ENCODE measurements at regions not wholly inside any gene's neighbourhood (a gene's known extent, or its start where the extent isn't known, plus 50 kb on each side); places are given as distances from the start of the nearest gene placed in this dataset.
"Not testable (repeated sequence)": the region's sequence is repeated elsewhere in the genome, so short reads cannot be mapped to it uniquely, and the experiment has no call there.

DNA sequence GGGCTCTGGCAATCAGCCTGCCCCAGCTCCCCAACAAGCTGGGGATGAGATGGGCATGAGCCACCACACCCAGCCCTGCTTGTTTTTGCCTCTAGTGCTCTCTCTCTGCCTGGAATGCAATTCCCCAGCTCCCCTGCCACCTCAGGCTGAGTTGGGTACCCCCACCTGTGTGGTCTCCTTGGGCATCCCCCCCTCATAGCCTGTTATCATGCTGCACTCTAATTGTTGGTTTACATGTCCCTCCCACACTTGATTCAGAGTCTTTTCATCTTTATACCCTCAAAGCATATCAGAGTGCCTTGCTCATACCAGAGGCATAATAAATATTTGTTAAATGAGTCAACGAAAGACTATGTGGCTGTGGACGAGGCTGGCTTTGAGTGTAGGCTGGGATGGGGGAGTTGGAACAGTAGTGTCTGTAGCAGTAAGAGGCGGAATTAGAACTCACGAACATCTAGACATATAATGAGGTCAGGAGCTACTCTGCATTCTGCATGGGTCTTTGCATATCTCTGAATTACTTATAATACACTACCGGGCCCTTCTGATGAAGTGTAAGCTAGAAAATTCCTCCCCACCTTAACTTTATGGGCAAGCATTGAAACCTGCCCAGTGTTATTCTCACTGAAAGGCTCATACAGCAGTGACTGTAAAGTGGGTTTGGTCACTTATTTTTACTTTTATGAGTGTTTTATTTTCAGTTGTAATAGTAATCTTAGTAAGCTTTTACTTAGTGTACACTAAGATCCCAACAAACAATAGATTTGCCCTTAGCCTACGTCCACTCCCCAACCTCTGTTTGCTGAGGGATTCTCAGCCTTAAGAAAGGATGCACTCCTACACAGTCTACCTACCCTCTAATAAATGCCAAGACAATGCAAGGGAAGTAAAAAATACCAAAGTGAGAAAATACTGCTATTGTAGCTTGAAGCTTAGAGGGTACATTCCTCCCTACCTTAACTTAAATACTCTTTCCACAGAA is 58.7 kb downstream of the EDN1 start:
- DNase-seq (ENCODE audit: low spot score): no peak

DNA sequence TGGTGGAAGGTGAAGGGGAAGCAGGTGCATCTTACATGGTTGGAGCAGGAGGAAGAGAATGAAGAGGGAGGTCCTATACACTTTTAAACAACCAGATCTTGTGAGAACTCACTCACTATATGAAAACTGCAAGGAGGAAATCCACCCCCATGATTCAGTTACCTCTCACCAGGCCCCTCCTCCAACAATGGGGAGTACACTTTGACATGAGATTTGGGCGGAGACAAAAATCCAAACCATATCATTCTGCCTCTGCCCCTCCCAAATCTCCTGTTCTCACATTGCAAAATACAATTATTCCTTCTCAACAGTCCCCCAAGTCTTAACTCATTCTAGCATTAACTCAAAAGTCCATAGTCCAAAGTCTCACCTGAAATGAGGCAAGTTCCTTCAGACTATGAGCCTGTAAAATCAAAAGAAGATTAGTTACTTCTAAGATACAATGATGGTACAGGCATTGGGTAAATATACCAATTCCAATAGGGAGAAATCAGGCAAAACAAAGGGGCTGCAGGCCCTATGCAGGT is 60.5 kb downstream of the EDN1 start:
- no peak for DNase-seq (ENCODE audit: low spot score)

DNA sequence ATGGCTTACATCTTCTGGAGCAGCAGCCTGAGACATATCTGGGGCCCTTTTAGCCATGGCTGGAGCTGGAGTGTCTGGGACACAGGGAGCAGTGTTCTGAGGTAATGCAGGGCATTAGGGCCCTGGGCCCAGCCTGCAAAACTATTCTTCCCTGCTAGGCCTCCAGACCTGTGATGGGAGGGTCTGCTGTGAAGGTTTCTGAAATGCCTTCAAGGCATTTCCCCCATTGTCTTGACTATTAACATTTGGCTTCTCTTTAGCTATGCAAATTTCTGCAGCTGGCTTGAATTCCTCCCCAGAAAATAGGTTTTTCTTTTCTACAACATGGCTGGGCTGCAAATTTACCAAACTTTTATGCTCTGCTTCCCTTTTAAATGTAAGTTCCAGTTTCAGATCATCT is 61.5 kb downstream of the EDN1 start:
- DNase-seq (ENCODE audit: low spot score): no peak

DNA sequence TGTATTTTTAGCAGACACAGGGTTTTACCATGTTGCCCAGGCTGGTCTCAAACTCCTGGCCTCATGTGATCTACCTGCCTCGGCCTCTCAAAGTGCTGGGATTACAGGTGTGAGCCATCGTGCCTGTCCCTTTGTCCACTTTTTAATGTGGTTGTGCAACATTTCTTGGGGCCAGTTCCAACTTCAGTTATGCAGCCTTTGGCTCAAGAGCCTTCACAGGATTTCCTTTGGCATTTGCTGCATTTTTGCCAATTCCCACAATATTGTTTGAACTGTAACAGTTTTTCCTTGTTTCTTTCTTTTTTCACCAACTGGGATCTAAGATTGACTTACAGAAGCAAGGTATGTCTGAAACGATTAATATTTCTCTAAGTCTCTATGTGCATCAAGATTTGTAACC is 63.6 kb downstream of the EDN1 start:
- DNase-seq (ENCODE audit: low spot score): no peak

DNA sequence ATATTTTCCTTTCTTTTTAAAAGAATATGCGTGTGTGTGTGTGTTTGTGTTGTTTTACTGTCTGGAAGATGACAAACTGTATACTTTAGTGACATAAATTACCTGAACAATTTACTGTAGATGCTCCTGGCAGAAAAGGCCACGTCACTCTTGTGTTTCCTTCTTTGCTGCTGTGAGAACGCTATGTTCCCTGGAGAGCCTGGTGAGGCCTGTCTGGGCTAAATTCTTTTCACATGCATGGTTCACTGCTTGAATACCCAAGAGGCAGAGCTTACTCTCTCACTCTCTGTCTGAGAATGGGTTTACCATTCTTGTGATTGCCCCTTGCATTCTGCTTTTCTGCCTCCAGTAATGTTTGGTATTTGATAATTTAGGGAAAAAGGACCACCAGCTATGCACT is 64.3 kb downstream of the EDN1 start:
- no peak for DNase-seq (ENCODE audit: low spot score)

DNA sequence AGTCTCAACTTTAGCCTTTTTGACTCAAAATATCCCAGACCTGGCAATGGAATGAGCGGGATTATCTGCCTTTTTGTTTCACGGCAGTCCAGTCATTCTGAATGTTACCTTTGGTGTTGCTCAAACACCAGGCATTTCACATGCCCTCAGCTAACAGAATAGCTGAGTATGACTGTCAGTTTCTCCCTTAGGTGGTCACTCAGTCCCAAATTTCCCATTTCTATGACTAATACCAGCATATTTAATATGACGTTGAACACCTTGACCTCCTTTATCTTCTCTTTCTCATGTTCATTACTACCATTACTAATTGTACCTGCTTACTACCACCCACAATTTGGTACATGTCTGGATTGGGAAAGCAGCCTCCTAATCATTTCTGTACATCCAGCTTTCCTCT is 65.2 kb downstream of the EDN1 start:
- DNase-seq (ENCODE audit: low spot score): no peak

DNA sequence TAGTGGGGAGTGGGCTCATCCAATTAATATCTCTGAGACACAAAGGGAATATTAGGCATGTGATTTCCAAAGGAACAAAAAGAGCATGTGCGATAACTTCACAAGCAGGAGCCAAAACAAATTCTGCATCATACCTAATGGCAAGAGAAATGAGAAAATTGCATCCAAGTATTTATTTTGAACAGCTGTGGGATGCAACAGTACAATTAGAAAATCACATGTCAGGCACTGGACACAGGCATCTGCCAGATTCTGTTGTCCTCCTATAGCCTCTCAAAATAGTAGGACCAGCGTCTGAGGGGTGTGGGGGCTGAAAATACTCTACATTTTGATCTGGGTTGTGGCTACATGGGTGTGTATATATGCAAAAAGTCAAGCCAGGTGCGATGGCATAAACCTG is 66.3 kb downstream of the EDN1 start:
- no peak for DNase-seq (ENCODE audit: low spot score)

DNA sequence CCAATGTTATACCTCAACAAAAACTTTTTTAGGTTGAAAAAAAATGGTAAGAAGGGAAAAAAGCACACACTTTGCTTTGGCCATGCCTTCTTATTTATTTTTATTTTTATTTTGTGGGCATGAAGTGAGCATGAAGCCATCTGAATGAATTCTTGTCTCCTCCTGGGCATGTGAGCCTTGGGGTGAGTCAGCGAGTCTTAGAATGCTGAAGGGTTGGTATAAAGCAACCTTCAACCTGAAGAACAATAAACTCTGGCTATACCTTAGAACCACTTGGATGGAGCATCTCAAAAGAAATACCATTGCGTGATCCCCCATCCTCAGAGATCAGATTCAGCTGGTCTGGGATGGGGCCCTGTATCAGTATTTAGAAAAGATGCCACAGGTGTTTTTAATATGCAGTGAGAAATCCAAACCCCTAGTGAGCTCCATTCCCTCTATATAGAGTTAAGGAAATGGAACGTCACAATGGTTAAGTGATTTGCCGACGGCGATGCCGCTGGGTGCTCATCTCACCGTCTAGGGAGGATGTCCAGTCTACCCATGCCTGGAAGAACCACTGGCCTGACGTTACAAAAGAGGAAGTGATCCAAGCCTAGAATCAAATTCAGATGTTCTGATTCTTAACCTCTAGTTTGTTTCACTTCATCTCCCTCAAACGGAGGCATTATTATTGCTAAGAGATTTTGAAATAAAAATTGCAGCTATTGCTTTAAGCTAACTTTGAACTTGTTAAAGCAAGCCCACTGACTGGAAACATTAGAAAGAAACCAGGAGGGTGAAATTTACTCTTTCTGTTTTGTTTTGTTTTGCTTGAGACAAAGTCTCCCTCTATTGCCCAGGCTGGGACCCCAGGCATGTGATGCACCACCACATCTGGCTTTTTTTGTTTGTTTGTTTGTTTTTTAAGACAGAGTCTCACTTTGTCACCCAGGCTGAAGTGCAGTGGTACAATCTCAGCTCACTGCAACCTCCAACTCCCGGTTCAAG is 67.1 kb downstream of the EDN1 start:
- no peak for DNase-seq (ENCODE audit: low spot score)

DNA sequence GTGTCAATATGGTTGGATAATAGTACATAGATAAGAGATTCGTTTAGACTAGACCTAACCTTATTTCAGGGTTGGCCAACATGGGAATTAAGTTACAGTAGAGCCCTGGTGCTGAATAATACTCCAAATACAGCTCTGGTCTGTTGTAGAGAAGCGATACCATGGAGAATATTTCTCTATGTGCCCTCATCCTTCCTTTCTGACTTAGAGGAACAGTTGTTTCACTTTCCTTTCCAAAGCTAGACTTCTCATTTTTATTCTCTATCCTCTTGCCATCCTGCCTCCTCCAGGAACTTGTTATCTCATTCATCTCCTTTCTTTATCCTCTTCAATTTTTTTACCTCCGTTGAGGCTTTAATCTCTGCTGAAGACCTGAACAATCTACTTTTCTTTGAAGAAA is 68.9 kb downstream of the EDN1 start:
- no peak for DNase-seq (ENCODE audit: low spot score)

DNA sequence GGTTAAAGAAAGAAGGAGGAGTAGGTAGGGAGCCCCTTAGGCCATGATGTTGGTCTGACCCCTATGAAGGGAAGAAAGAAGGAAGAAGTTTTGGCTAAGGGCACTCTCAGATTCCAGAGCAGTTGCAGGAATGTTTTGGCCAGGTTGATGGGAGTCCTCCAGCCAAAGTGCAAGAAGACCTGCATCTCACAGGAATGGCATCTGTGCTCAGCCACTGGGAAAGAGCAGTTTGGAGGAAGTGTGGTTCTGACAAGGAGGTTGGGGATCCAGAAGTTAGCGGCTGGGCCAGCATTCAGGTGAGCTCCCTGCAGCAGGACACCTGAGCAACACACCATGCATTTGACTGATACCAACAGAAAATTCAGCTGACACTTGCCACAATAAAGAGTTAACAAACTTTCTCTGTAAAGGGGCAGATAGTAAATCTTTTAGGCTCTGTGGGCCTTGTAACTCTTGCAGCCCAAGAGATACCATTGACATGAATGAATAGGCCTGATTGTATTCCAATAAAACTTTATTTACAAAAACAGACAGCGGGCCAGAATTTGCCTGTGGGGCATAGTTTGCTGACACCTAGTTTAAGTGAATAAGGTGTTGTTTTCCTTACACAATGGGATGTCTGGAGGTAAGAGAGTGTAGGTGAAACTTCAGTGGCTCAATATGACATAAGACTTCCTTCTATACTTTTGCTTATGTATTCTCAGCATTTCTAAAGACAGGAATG is 71.0 kb downstream of the EDN1 start:
- DNase-seq (ENCODE audit: low spot score): no peak

DNA sequence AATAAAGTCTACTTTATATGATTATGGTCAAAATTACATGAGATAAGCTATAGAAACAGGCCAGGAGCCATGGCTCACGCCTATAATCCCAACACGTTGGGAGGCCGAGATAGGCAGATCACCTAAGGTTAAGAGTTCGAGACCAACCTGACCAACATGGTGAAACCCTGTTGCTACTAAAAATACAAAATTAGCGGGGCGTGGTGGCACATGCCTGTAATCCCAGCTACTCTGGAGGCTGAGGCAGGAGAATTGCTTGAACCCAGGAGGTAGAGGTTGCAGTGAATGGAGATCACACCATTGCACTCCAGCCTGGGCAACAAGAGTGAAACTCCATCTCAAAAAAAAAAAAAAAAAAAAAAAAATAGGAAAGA is 73.1 kb downstream of the EDN1 start:
- not testable (repeated sequence) for DNase-seq (ENCODE audit: low spot score)

DNA sequence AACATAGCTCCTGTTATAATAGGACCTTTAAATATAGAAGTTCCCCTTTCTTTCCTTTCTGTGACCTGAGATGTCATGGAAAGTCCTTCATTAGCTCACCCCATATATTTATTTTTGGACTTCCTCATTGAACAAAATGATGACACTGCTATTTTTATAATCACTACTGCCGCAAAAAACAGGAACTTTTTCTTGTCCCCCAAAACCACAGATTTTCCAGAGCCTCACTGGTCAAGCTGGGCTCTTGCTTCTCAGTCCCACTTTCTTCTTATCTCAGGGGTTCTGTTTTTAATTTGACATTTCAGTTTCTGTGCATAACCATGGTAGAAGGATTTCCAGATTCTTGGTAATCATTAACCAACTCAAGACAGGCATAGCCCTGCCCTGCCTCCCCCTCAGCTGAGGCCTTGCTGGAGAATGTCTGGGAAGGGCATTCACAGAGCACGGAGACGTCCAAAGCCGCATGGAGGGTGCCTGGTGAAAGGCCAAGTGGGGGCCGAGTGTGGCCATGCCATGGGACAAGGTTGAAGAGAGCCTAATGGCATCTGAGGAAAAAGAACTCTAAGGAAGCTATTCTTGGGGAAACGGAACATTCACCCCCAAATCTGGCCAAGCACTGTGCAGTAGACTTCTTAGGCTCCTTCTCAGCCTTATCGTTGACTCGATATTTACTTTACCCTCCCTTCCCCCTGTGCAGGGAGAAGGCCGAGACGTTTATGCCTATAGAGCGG is 73.7 kb downstream of the EDN1 start:
- DNase-seq (ENCODE audit: low spot score): no peak

DNA sequence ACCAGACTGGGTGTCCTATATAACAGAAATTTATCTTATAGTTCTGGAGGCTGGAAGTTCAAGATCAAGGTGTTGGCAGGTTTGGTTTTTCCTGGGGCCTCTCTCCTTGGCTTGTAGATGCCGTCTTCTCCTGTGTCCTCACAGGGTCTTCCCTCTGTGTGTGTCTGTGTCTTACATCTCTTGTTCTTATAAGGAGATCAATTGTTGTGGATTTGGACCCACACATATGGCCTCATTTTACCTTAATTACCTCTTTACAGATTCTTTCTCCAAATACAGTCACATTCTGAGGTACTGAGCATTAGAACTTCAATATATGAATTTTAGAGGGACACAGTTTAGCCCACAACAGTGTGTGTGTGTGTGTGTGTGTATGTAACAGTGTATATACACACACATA is 74.5 kb downstream of the EDN1 start:
- no peak for DNase-seq (ENCODE audit: low spot score)

DNA sequence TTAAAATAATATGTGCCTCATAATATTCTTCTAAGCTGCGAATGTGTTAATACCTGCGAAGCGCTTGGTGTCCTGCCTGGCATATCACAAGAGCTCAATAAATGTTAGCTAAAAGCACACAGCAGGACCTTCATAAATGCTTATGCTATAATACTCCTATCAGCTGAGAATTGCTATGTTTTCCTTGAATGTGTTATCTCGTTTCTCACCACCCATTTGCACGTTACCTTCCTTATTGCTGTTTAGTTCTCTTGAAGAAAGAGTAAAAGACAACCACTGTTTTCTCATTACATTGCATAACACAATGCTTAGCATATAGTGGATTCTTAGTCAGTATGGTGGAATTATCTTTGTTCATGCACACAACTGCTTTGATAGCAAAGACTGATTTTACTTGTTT is 76.6 kb downstream of the EDN1 start:
- no peak for DNase-seq (ENCODE audit: low spot score)

DNA sequence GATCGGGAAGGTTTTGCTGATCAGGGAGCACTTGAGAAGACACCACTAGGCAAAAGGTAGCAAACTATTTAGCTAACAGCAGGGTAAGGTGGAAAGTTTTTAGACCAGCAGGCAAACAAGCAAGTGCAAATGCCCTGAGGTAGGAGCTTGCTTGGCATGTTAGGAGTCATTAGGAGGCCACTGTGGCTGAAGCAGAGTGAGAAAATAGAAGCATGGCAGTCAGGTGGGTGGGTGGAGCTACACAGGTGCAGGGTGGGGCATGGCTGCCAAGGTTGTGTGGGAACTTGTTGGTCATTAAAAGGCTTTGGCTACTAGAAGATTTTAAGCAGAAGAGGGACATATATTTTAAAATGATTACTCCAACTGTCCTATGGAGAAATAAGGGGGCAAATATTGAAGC is 77.3 kb downstream of the EDN1 start:
- DNase-seq (ENCODE audit: low spot score): no peak

DNA sequence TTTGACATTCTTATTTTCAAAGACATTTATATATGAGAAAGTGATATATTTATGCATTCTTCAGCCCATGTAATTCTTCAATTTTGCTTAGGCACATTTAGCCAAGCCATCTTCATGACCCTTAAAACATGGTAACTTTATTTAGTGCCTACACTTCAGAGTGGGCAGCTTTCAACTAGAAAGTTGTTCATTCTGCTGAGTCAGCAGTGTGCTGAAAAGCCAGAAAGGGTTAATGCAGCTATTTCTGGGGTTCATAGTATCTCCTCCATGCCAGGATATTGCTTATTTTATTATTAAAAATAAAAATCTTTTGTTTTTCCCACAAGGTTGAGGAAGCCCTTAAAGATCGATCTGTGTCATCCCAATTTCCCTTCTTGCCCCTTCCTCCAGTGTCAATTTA is 79.2 kb downstream of the EDN1 start:
- no peak for DNase-seq (ENCODE audit: low spot score)

DNA sequence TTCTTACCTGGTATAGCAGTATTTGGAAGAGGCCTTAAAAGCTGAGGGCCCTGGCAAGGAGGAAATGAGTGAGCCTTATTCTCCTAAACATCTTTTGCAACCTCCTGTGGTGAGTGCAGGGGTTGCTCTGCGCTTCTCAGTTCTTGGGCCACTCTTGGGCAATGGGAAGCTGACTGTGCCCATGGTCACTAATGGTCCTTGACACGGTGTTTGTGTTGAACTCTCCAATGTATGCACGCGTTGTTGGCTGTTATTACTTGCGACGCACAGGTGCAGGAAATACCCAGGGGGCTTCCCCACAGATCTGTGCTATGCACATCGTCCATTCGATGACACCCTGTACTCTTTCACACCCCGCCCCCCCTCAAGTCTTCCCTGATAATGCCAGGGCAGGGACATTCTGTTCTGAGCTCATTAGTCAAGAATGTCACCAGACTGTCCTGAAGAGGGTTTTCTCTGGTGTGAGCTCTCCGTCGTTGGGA is 79.7 kb downstream of the EDN1 start:
- DNase-seq (ENCODE audit: low spot score): no peak

DNA sequence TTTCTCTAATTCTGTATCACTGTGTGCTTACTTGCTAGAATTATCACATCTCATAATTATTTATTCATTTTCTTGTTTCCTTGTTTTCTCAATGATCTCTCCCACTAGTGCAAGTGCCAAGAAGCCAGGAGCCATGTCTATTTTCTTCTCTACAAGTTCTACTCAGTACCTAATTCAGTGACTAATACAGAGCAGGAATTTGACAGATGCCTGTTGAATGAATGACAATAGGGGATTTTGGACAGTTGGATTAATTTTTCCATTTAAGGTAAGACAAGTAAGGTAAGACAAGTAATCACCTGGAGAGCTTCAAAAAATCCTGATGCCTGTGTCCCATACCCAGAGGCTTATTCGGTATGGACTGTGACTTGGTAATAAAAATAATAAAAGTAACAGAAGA is 81.0 kb downstream of the EDN1 start:
- no peak for DNase-seq (ENCODE audit: low spot score)

DNA sequence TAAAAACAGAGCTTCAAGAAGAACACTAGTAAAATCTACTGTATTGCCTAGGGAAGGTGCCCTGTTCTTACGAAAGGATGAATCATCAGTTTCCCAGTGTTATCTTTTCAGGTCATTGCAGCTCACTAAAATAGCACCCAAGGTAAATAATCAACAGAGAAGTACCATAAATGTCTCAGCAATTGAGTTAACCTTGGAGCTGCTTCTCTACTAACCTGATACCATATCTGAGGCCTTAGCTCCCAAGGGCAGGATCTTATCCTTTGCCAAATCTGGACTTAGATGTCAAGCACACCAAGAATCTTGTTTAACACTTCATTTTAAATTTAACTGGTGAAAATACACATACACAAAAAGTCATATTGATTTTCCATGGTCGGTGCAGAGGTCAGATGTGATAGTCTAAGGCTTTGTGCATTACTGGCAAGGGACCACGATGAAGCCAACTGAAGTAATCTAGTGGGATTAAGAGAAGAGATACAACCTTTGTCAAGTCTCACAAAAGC is 81.5 kb downstream of the EDN1 start:
- DNase-seq (ENCODE audit: low spot score): no peak

DNA sequence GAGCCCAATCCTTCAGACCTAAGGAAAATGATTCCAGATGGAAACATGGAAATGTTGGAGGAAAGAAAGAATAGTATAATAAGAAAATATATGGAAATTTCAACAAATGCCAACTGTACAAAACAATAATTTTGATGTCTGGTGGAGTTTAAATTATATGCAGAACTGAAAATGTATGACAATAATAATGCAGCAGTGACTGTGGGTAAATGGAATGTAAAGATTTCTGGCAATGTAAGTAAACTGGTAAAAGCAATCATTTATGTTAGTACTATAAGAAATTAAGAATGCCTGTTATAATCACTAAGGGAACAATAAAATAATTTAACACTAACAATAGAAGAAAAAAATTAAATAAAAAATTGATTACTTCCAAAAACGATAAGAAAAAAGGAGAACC is 89.0 kb downstream of the EDN1 start:
- DNase-seq (ENCODE audit: low spot score): no peak

DNA sequence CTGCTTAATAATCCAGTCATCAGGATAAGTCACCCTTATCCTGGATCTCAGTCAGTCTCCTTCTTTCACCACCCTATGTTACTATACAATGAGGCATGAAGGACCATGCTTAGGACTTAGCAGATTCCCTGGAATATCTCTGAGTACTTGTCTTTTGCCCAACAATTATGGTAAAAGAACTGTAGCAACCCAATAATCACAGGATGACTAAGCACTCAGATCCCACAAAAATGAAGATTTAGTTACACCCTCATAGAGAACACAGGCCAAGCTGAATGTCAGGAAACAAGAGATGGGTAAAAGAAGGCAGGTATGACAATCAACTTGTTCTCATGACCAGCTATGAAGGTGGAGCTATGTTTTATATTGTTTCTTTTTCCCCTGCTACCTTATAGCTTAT is 91.4 kb downstream of the EDN1 start:
- DNase-seq (ENCODE audit: low spot score): no peak
